Neural crest cell (in vitro differentiated cells): ENCODE measurements at regions not wholly inside any gene's neighbourhood (a gene's known extent, or its start where the extent isn't known, plus 50 kb on each side); places are given as distances from the start of the nearest gene placed in this dataset.

Experiments used
- DNase-seq: peaks from one replicate; pipeline ENCODE4 v3.0.0; 2021; ENCODE audit warnings: low read depth, mixed read lengths, low spot score
- H3K27ac Mint-ChIP-seq: one replicate; pipeline ENCODE4 v1.8.0; 2021; ENCODE audit warnings: mild to moderate bottlenecking, mixed read lengths; ENCODE audit not compliant: unreplicated experiment
- H3K27me3 Mint-ChIP-seq: 2 replicates; pipeline ENCODE4 v1.8.0; 2021; ENCODE audit warnings: low read depth, mild to moderate bottlenecking, mixed read lengths
- H3K36me3 Mint-ChIP-seq: 2 replicates; pipeline ENCODE4 v1.8.0; 2021; ENCODE audit warnings: low read depth, mild to moderate bottlenecking, mixed read lengths
- H3K4me1 Mint-ChIP-seq: 2 replicates; pipeline ENCODE4 v1.8.0; 2021; ENCODE audit warnings: mixed read lengths
- H3K4me3 Mint-ChIP-seq: one replicate; pipeline ENCODE4 v1.8.0; 2021; ENCODE audit warnings: mild to moderate bottlenecking, mixed read lengths
- H3K9me3 Mint-ChIP-seq: 2 replicates; pipeline ENCODE4 v1.8.0; 2021; ENCODE audit warnings: mixed read lengths
- TF ChIP-seq, protein P1 (sequence below): fragments of 200-600 bp; sonication (generic); conservative IDR thresholded peaks from 2 replicates; pipeline ENCODE4 v1.5.0; 2021; ENCODE audit warnings: antibody characterized with exemption, mild to moderate bottlenecking

DNA sequence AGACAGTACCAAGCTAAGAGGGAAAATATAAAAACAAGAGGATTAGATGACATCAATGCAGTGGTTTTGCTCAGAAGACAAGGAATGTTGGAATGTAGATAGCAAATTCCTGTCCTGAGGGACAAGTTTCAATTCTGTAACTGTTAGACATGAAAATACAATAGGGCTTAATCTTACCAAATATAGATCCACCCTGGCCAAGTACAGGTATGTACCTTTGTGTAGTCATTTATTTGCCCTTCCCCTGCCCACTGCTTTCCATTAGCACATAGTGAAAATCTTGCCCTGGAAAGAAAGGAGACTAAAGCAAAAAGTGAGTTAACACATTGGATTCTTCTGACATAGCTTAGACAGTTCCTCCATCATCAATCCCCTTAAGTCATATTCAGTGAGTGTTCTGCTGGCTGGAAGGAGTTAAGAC is 389.0 kb upstream of the THBS1 start:
- no peaks in the 10 kb centered on the region for H3K27me3 Mint-ChIP-seq
- peaks cover 2% of the 10 kb centered on the region for H3K9me3 Mint-ChIP-seq
- TF ChIP-seq, protein P1, sequence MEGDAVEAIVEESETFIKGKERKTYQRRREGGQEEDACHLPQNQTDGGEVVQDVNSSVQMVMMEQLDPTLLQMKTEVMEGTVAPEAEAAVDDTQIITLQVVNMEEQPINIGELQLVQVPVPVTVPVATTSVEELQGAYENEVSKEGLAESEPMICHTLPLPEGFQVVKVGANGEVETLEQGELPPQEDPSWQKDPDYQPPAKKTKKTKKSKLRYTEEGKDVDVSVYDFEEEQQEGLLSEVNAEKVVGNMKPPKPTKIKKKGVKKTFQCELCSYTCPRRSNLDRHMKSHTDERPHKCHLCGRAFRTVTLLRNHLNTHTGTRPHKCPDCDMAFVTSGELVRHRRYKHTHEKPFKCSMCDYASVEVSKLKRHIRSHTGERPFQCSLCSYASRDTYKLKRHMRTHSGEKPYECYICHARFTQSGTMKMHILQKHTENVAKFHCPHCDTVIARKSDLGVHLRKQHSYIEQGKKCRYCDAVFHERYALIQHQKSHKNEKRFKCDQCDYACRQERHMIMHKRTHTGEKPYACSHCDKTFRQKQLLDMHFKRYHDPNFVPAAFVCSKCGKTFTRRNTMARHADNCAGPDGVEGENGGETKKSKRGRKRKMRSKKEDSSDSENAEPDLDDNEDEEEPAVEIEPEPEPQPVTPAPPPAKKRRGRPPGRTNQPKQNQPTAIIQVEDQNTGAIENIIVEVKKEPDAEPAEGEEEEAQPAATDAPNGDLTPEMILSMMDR = no peak
- no peaks in the 10 kb centered on the region for H3K4me1 Mint-ChIP-seq
- no peak for DNase-seq
- H3K36me3 Mint-ChIP-seq = no peaks in the 10 kb centered on the region
- H3K27ac Mint-ChIP-seq = peak overlapping the region; percentile 72
- H3K4me3 Mint-ChIP-seq = no peak overlapping the region

DNA sequence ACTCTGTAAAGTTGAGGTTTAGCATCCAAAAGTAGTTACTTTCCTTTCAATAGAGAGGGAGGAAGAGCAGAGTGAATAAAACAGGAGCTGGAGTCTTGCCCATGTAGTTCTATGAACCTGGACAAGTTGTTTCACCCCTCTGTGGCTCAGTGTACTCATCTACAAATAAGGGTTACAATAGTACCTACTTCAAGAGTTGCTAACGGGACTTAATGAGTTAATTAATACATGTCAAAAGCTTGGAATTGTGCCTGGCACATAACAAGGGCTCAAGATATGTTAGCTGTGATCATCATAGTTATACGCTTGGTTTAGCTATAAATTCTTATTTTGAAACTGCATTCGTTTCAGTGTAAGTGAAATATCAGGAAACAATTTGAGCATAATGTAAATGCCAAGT is 388.5 kb upstream of the THBS1 start:
- Mint-ChIP-seq H3K36me3 (no peaks in the 10 kb centered on the region), H3K4me3 (no peak overlapping the region), H3K9me3 (peaks cover 2% of the 10 kb centered on the region), H3K27me3 (no peaks in the 10 kb centered on the region), H3K4me1 (no peaks in the 10 kb centered on the region), H3K27ac (no peak overlapping the region)
- TF ChIP-seq, protein P1 = no peak
- no peak for DNase-seq

DNA sequence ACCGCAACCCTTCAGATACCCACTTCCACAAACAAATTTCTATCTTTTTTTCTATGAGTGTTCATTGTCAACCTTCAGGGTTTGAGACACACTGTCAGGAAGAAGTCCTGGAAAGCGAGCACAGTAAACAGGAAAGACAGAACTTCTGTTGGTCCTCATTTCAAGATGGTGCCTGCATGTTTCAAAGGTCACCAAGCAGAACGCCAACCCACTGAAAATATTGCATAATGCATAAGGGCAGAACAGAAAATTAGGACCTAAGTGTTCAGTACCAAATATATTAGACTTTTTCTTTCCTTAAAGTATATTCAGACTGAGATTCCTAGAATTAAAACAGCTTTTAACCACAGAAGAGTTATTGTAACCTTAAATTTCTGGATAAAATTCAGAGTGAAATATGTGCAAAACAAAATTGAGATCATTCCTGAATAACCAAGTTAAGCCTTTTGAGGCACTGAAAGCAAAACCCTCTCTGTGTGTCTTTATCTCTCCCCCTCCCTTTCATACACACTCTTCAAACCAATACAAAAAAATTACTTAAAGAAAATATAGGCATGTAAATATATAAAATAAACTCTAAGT is 387.8 kb upstream of the THBS1 start:
- no peaks in the 10 kb centered on the region for H3K9me3 Mint-ChIP-seq
- TF ChIP-seq, protein P1 = no peak
- no peaks in the 10 kb centered on the region for H3K27me3 Mint-ChIP-seq
- no peak overlapping the region for H3K27ac Mint-ChIP-seq
- H3K4me1 Mint-ChIP-seq = no peaks in the 10 kb centered on the region
- H3K36me3 Mint-ChIP-seq = no peaks in the 10 kb centered on the region
- no peak overlapping the region for H3K4me3 Mint-ChIP-seq
- DNase-seq = no peak

DNA sequence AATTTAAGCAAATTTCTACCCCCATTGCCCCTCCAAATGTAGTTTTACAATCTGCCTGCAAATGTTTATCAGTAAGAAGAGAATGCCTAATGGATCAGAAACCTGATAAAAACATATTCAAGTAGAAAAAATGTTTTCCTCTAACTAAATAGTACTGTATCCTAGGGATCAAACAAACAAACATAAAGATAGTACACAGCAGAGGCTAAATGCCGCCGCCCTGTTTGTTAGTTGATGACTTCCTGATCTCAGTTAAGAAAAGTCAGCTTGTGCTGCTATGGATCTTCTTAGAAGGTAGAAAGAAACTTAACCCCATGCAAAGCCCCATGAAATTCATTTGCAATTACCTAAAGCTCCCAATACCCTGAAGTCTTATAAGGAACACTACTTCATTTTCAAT is 387.3 kb upstream of the THBS1 start:
- H3K36me3 Mint-ChIP-seq = no peaks in the 10 kb centered on the region
- no peak overlapping the region for H3K4me3 Mint-ChIP-seq
- no peak overlapping the region for H3K27ac Mint-ChIP-seq
- no peak for DNase-seq
- TF ChIP-seq, protein P1 = no peak
- H3K9me3 Mint-ChIP-seq = no peaks in the 10 kb centered on the region
- H3K27me3 Mint-ChIP-seq = no peaks in the 10 kb centered on the region
- H3K4me1 Mint-ChIP-seq = peaks cover 2% of the 10 kb centered on the region

DNA sequence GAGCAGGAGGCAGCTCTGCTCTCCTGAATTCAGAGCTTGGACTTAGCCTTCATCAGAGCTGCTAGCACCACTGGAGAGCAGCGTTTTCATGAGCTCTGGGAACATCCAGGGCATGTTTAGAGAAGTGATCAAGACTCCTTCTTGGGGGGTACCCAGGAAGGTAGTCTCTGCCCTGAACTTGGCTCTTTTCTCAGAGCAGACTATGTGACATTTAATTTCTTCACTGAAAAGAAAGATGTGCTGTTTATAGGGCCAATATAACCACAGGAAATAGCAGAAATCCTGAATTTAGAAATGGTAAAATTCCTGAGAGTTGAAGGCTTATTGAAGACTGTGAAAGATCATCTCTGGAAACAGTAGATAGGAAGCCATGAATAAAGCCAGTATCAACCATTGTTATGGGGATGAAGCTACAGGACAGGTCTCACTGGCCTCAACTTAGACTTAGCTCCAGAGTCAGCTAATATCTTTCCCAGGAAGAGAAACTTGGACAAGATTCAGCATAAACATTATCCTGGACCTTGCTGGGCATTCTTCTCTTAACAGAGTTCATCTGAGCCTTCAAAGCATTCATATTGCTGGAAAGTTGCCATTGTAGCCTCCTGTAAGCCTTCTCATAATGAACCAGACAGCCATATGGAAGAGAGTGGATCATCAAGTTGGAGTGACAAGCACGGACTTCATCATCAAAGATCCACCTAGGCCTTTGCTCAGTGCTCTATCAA is 386.6 kb upstream of the THBS1 start:
- Mint-ChIP-seq H3K9me3 (no peaks in the 10 kb centered on the region), H3K27me3 (no peaks in the 10 kb centered on the region), H3K4me1 (peaks cover 8% of the 10 kb centered on the region), H3K4me3 (no peak overlapping the region), H3K27ac (no peak overlapping the region), H3K36me3 (no peaks in the 10 kb centered on the region)
- DNase-seq = no peak
- TF ChIP-seq, protein P1 = no peak
